ENCODE measurements at regions not wholly inside any gene's neighbourhood (a gene's known extent, or its start where the extent isn't known, plus 50 kb on each side); places are given as distances from the start of the nearest gene placed in this dataset.

DNA sequence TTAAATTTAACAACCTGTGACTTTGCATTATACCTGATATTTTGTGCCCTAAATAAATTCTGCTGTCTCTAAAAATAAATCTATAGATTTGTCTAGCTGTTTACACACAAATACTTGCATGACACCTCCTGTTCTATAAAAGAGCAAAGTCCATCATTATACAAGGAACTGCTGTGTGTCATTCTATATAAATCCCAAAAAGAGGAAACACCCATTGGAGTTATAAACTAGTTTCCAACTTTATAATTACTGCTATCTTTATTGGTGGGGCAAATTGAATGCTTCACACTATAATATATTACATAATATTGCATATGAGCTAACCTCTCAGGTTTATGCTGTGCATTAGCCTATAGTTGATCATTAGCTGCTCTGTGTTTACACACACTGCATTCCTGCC, 504.4 kb downstream of the SATB2 start:
- TF ChIP-seq CTCF (IDR thresholded peaks at IDR 0.05; ENCODE audit: insufficient read depth, low read depth, low read length), result no peak
- no peak for DNase-seq (ENCODE audit: low read depth)
- H3K4me3 ChIP-seq (ENCODE audit: low read depth, low read length), result no peak overlapping the region

DNA sequence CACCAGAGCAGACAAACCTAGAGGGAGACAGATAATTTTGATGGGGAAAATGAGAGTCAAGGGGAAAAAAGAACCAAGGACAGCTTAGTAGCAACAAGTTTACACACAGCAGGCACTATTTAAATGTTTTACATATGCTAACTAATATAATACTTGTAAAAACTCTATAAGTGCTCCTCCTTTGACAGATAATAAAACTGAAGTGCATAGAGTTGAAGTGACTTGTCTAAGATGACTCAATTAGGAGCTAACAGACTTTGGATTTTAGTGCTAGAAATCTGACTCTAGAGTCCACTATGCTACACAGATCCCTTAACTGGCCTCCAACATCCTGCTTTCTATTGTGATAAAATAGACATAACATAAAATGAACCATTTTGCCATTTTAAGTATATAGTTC, 506.9 kb downstream of the SATB2 start:
- no peak for DNase-seq (ENCODE audit: low read depth)
- H3K4me3 ChIP-seq (ENCODE audit: low read depth, low read length), result no peak overlapping the region
- no peak for TF ChIP-seq CTCF (IDR thresholded peaks at IDR 0.05; ENCODE audit: insufficient read depth, low read depth, low read length)

GRCh38 chr2:198945496-198945895, 512.2 kb downstream of the SATB2 start:
- no peak for DNase-seq (ENCODE audit: low read depth)
- H3K4me3 ChIP-seq (ENCODE audit: low read depth, low read length), result no peak overlapping the region
- no peak for TF ChIP-seq CTCF (IDR thresholded peaks at IDR 0.05; ENCODE audit: insufficient read depth, low read depth, low read length)

DNA sequence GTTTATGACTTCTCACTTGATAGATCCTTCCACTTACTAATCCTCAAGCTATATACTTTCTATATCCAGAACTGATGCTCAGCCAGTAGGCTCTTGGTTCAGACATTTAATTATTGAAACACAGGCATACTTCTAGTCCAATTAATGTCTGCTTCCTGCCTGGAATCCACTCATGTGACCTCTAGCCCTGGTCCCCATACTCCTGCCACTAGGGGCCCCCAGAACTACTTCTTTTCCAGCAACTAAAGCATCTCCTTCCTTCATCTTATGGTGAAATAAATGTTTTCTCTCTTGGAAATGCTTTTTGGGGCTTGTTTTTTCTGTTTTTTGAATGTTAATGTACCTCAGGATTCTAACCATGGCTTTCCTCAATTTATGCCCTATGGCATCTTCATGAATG, 527.6 kb downstream of the SATB2 start:
- no peak for TF ChIP-seq CTCF (IDR thresholded peaks at IDR 0.05; ENCODE audit: insufficient read depth, low read depth, low read length)
- DNase-seq (ENCODE audit: low read depth), result no peak
- no peak overlapping the region for H3K4me3 ChIP-seq (ENCODE audit: low read depth, low read length)

- H3K4me3 ChIP-seq (ENCODE audit: low read depth, low read length), result no peak overlapping the region
- TF ChIP-seq CTCF (IDR thresholded peaks at IDR 0.05; ENCODE audit: insufficient read depth, low read depth, low read length), result no peak
- DNase-seq (ENCODE audit: low read depth), result no peak
Measured at GRCh38 chr2:198928026-198928425, 529.7 kb downstream of the SATB2 start.

DNA sequence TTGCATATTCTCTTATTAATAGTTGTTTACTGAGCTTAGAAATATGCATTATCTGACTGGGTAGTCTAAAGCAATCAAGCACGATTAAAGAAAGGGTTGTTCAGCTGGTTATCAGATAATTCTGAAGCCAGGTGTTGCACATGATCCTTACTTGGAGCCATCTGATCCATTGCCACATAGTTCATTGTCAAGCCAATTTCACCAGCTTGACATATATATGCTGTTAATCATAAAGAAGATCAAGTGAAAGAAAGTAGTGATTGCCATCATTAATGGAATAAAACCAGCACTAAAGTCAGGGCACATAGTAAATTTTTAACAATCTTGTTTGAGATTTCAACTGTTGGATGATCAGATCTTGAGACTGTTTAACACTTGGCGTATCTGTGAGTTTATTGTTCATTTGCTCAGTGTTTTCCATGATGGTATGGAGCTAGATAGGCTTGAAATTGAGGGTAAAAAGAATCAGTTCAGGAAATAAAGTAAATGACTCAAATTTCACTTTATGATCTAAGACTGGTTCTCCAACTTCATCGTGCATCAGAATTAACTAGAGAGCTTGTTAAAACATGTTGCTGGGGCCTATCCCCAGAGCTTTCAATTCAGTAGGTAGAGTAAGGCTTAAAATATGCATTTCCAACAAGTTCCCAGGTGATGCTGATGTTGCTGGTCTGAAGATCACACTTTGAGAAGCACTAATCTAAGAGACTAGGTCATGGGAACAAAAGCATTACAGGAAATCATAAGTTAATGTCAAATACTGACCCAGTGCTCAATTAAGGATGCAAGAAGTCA, 539.6 kb downstream of the SATB2 start:
- no peak for DNase-seq (ENCODE audit: low read depth)
- no peak for TF ChIP-seq CTCF (IDR thresholded peaks at IDR 0.05; ENCODE audit: insufficient read depth, low read depth, low read length)
- H3K4me3 ChIP-seq (ENCODE audit: low read depth, low read length), result no peak overlapping the region

GRCh38 chr2:198917275-198917674, 540.5 kb downstream of the SATB2 start:
- no peak for DNase-seq (ENCODE audit: low read depth)
- TF ChIP-seq CTCF (IDR thresholded peaks at IDR 0.05; ENCODE audit: insufficient read depth, low read depth, low read length), result no peak
- no peak overlapping the region for H3K4me3 ChIP-seq (ENCODE audit: low read depth, low read length)
